ENCODE measurements at regions not wholly inside any gene's neighbourhood (a gene's known extent, or its start where the extent isn't known, plus 50 kb on each side); places are given as distances from the start of the nearest gene placed in this dataset.
"Not testable (repeated sequence)": the region's sequence is repeated elsewhere in the genome, so short reads cannot be mapped to it uniquely, and the experiment has no call there.

DNA sequence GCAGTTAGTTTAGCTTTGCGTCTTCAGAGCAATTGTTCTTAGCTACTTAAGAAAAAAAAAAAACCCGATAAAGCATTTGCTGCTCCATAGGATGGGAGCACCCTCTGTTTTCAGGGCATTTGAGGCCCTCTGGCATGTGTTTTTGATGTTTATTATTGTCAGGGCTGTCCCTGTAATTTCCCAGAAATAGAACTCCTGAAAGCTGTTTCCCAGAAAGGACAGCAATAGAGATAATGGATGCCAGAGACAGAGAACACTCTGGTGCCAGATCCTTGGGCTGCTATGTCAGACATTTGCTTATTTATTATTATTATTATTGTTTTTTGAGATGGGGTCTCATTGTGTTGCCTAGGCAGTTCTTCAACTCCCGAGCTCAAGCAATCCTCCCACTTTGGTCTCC lies 201.3 kb downstream of the ALG10 start:
- no peak for DNase-seq (ENCODE audit: low read depth in 2 of 2)

- not testable (repeated sequence) for DNase-seq (ENCODE audit: low read depth in 2 of 2)
These were observed 203.7 kb downstream of the ALG10 start for GRCh38 chr12:34226044-34226443.

DNA sequence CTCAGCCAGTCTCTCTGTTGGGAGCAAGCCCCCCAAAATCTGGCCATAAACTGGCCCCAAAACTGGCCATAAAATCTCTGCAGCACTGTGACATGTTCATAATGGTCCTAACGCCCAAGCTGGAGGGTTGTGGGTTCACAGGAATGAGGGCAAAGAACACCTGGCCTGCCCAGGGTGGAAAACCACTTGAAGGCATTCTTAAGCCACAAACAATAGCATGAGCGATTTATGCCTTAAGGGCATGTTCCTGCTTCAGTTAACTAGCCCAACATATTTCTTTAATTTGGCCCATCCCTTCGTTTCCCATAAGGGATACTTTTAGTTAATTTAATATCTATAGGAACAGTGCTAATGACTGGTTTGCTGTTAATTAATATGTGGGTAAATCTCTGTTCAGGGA lies 205.8 kb downstream of the ALG10 start:
- not testable (repeated sequence) for DNase-seq (ENCODE audit: low read depth in 2 of 2)

DNA sequence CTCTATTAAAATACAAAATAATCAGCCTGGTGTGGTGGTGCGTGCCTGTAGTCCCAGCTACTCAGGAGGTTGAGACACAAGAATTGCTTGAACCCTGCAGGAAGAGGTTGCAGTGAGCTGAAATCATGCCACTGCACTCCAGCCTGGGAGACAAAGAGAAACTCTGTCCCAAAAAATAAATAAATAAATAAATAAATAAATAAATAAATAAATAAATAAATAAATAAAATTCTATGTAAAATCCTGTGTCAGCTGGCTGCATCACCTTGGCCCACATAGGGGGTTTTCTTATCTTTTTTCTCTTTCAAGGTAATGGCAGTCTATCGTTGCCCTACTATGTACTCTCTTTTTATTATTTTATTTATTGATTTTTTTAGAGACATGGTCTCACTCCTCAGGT lies 206.7 kb downstream of the ALG10 start:
- DNase-seq (ENCODE audit: low read depth in 2 of 2) = not testable (repeated sequence)

DNA sequence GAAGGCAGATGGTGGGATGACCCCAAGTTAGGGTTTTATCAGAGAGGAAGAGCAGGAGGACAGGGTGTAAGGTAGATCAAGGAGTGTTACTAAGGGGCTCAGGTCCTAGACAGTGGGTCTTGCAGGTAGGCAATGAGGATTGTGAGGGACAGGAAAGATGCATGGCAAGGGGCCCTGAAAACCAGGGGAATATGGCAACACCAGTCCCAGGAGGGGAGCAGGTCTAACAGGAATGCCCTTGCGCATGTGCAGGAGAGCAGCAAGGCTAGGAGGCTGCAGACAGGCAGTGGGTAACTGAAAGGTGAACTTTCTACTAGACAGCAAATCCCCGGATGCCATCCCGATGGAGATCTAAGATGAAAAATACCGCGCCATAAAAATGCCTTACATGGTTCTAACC lies 211.3 kb downstream of the ALG10 start:
- no peak for DNase-seq (ENCODE audit: low read depth in 2 of 2)

DNA sequence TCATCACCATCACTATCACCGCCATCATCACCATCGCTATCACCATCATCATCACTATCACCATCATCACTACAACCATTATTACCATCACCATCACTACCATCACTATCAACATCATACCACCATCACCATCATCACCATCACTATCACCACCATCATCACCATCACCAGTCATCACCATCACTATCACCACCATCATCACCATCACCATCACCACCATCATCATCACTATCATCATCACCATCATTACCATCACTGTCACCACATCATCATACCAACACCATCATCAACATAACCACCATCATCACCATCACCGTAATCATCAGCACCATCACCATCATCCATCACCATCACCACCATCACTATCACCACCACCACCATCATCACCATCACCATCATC lies 213.8 kb downstream of the ALG10 start:
- DNase-seq (ENCODE audit: low read depth in 2 of 2) = no peak

DNA sequence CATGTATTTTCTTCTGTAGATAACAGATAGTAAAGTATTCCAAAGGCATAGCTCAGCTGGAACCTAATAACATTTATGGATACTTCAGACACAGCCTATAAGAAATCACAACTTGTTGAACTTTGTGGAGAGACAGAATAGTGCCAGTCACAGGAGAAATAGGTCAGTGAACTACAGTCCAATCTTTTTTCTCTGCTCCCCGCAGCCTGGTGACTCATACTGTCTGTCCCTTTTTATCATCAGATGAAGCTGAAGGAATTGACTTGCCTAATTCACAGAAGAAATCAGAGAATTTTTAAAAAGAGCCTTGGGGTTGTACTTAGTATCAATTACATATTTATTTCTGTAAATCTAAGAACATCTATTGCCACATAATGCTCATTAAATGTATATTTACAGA lies 222.3 kb downstream of the ALG10 start:
- DNase-seq (ENCODE audit: low read depth in 2 of 2) = no peak

DNA sequence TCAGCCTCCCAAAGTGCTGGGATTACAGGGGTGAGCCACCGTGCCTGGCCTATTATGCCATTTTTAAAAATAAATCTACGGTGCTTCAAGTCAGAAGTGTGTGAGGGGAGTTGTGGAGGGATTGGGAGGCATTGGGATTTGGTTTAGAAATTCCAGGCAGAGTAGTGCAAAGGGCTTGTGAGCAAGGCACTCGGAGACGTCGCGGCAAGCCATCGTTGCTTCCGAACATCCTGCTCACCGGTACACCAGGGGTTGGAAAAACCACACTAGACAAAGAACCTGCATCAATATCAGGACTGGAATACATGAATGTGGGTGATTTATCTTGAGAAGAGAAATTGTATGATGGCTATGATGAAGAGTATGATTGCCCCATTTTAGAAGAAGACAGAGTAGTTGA lies 227.0 kb downstream of the ALG10 start:
- no peak for DNase-seq (ENCODE audit: low read depth in 2 of 2)

- not testable (repeated sequence) for DNase-seq (ENCODE audit: low read depth in 2 of 2)
These were observed 229.6 kb downstream of the ALG10 start for GRCh38 chr12:34251879-34252278.

GRCh38 chr12:34253674-34254073 lies 231.4 kb downstream of the ALG10 start:
- no peak for DNase-seq (ENCODE audit: low read depth in 2 of 2)

DNA sequence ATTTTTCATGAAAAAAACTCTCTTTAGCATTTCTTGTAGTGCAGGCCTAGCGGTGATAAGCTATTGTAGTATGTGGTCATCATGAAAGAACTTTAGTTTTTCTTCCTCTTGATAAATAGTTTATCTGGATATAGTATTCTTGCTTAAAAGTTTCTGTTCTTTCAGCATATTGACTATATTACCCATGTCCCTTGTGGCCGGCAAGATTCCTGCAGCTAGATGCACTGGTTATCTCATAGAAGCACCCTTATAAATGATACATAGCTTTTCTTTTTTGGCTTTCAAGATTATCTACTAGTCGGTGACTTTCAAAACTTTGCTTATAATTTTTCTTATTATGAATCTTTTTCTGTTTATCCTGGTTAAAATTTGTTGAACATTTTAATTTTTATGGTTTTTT lies 234.8 kb downstream of the ALG10 start:
- DNase-seq (ENCODE audit: low read depth in 2 of 2) = no peak

DNA sequence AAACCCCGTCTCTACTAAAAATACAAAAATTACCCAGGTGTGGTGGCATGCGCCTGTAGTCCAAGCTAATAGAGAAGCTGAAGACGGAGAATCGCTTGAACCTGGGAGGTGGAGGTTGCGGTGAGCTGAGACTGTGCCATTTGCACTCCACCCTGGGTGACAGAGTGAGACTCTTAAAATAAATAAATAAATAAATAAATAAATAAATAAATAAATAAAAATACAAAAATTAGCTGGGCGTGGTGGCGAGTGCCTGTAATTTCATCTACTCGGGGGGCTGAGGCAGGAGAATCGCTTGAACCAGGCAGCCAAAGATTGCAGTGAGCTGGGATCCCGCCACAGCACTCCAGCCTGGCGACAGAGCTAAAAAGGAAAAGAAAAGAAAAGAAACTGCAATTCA lies 239.8 kb downstream of the ALG10 start:
- DNase-seq (ENCODE audit: low read depth in 2 of 2) = not testable (repeated sequence)

GRCh38 chr12:34264110-34264509 lies 241.8 kb downstream of the ALG10 start:
- DNase-seq (ENCODE audit: low read depth in 2 of 2) = no peak

GRCh38 chr12:34273703-34274102 lies 251.4 kb downstream of the ALG10 start:
- DNase-seq (ENCODE audit: low read depth in 2 of 2) = not testable (repeated sequence)

GRCh38 chr12:34275129-34275528 lies 252.8 kb downstream of the ALG10 start:
- no peak for DNase-seq (ENCODE audit: low read depth in 2 of 2)

DNA sequence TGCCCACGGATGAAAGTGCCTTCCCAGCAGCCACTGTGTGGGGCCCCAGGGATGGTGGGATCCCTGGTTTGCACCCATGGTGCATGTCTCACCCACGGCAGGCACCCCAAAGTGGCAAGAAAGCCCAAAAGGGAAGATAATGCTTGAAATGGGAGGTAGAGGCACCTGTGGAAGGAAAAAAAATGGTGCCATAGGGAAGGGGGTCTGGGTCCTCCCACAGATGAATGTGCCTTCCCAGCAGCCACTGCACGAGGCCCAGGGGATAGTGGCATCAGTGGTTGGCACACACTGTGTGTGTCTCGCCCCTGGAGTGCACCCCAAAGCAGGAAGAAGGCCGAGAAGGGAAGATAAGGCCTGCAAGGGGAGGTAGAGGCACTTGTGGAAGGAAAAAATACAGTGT lies 264.2 kb downstream of the ALG10 start:
- no peak for DNase-seq (ENCODE audit: low read depth in 2 of 2)

DNA sequence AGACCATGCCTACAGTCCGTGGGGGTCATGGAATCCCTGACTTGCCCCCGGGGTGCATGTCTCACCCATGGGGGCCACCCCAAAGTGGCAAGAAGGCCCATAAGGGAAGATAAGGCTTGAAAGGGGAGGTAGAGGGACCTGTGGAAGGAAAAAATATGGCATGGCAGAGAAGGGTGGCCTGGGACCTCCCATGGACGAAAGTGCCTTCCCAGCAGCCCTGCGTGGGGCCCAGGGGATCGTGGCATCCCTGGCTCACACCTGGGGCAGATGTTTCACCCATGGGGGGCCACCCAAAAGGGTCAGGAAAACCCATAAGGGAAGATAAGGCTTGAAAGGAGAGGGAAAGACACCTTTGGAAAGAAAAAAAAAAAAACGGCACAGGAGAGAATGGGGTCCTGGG lies 264.6 kb downstream of the ALG10 start:
- DNase-seq (ENCODE audit: low read depth in 2 of 2) = no peak

- DNase-seq (ENCODE audit: low read depth in 2 of 2) = no peak
These were observed 265.1 kb downstream of the ALG10 start for GRCh38 chr12:34287437-34287836.

DNA sequence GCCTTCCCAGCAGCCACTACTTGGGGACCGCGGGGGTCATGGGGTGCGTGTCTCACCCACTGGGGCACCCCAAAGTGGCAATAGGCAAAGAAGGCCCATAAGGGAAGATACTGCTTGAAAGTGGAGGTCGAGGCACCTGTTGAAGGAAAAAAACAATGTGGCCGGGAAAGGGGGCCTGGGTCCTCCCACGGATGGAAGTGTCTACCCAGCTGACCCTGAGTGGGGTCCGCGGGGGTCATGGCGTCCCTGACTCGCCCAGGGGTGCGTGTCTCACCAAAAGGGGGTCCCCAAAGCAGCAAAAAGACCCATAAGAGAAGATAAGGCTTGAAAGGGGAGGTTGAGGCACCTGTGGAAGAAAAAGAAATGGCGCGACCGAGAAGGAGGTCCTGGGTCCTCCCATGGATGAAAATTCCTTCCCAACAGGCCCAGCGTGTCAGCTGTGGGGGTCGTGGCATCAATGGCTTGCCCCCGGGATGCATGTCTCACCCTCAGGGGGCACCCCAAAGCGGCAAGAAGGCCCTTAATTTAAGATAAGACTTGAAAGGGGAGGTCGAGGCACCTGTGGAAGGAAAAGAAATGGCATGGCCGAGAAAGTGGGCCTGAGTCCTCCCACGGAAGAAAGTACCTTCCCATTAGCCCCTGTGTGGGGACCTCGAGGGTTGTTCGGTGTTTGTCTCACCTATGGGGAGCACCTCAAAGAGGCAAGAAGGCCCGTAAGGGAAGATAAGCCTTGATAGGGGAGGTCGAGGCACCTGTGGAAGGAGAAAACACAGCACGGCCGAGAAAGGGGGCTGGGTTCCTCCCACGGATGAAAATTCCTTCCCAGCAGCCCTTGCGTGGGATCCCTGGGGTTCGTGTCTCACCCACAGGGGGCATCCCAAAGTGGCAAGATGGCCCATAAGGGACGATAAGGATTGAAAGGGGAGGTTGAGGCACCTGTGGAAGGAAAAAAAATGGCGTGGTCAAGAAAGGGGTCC lies 266.0 kb downstream of the ALG10 start:
- no peak for DNase-seq (ENCODE audit: low read depth in 2 of 2)

- DNase-seq (ENCODE audit: low read depth in 2 of 2) = no peak
These were observed 266.7 kb downstream of the ALG10 start for GRCh38 chr12:34288963-34289345.

GRCh38 chr12:34289431-34290380 lies 267.4 kb downstream of the ALG10 start:
- no peak for DNase-seq (ENCODE audit: low read depth in 2 of 2)

- DNase-seq (ENCODE audit: low read depth in 2 of 2) = no peak
These were observed 268.2 kb downstream of the ALG10 start for GRCh38 chr12:34290381-34290995.
